GM12878 (cell line): ENCODE measurements at regions not wholly inside any gene's neighbourhood (a gene's known extent, or its start where the extent isn't known, plus 50 kb on each side); places are given as distances from the start of the nearest gene placed in this dataset.
A peak's percentile ranks its signal among the peaks of the same experiment; 100 is the strongest.

Source experiments
- ATAC-seq: fragments of 200-7000 bp; cut with Tn5 transposase; 3 replicates; pipeline ENCODE4 v1.9.1; 2020; ENCODE audit warnings: mild to moderate bottlenecking, moderate library complexity
- BruUV-seq: library from RNA; stranded (reverse); fragments of 400-500 nt; replicated peaks from 2 replicates; lab custom pipeline; 2021; lab: Mats Ljungman, UMichigan
- CTCF ChIA-PET: fragments of 300-600 bp; sonication (Branson Sonifier 250); formaldehyde crosslinking; extraction: SDS; loops from one replicate; lab custom pipeline; 2021; ENCODE audit warnings: inconsistent platforms; lab: Yijun Ruan, JAX
- POLR2A ChIA-PET: fragments of 350-600 bp; formaldehyde crosslinking; extraction: SDS; loops from one replicate; lab custom pipeline; 2021; ENCODE audit warnings: inconsistent platforms; lab: Charles Lee
- RAD21 ChIA-PET: fragments of 300-600 bp; sonication (Branson Sonifier 250); formaldehyde crosslinking; loops from one replicate; lab custom pipeline; 2023; ENCODE audit warnings: antibody characterized with exemption; ENCODE audit not compliant: unreplicated experiment; lab: Charles Lee
- SMC1A ChIA-PET: fragments of 300-600 bp; sonication (Branson Sonifier 250); formaldehyde crosslinking; loops from one replicate; lab custom pipeline; 2023; ENCODE audit not compliant: unreplicated experiment, uncharacterized antibody; lab: Charles Lee
- DNase-seq: peaks from one replicate; pipeline ENCODE4 v3.0.0-alpha.2; 2011; ENCODE audit warnings: low read depth, low spot score
- FAIRE-seq: peaks from 3 replicates; lab custom pipeline; 2011; peaks lifted over from hg19 to GRCh38; lab: Jason Lieb, UNC
- H2AFZ ChIP-seq: 2 replicates; pipeline ENCODE4 v1.6.0; 2011; ENCODE audit warnings: low read depth, low read length, control low read depth; ENCODE audit not compliant: control insufficient read depth
- H3K27ac ChIP-seq: 2 replicates; pipeline ENCODE4 v1.5.1; 2011; ENCODE audit warnings: control low read depth; ENCODE audit not compliant: control insufficient read depth, insufficient read depth
- H3K27me3 ChIP-seq, 2 experiments: replicated peaks in 1 of 2; 2 replicates each; pipeline versions ENCODE4 v1.6.0 to v1.6.1; 2011; ENCODE audit warnings: low read length in 1 of 2; ENCODE audit not compliant: control insufficient read depth in 2 of 2, insufficient read depth in 2 of 2
- H3K36me3 ChIP-seq, 2 experiments: 2 replicates each; pipeline ENCODE4 v1.5.1; 2011; ENCODE audit warnings: low read length in 1 of 2; ENCODE audit not compliant: control insufficient read depth in 2 of 2, insufficient read depth in 2 of 2
- H3K4me1 ChIP-seq: 2 replicates; pipeline ENCODE4 v1.6.1; 2011; ENCODE audit warnings: mild to moderate bottlenecking, low read length, moderate library complexity, mixed read lengths; ENCODE audit not compliant: control insufficient read depth, insufficient read depth
- H3K4me2 ChIP-seq: 2 replicates; pipeline ENCODE4 v1.6.0; 2011; ENCODE audit warnings: control low read depth; ENCODE audit not compliant: control insufficient read depth, insufficient read depth
- H3K4me3 ChIP-seq: fragments of 200-600 bp; sonication (generic); 2 replicates; pipeline ENCODE4 v1.5.1; 2016
- H3K79me2 ChIP-seq: 2 replicates; pipeline ENCODE4 v1.6.0; 2011; ENCODE audit warnings: low read length; ENCODE audit not compliant: control insufficient read depth, insufficient read depth
- H3K9ac ChIP-seq: 2 replicates; pipeline ENCODE4 v1.8.0; 2011; ENCODE audit warnings: low read length, control low read depth, mixed read lengths; ENCODE audit not compliant: control insufficient read depth, insufficient read depth
- H3K9me3 ChIP-seq: replicated peaks from 3 replicates; pipeline ENCODE4 v1.5.1; 2011; ENCODE audit warnings: mild to moderate bottlenecking, low read length; ENCODE audit not compliant: control insufficient read depth, insufficient read depth
- H4K20me1 ChIP-seq: 2 replicates; pipeline ENCODE4 v1.6.0; 2011; ENCODE audit not compliant: control insufficient read depth, insufficient read depth
- BCL11A ChIP-seq: IDR thresholded peaks from 2 replicates; pipeline ENCODE4 v1.6.1; 2011; ENCODE audit warnings: low read depth, low read length
- BCLAF1 ChIP-seq: fragments of 450-650 bp; IDR thresholded peaks from 2 replicates; pipeline ENCODE4 v1.6.1; 2017; ENCODE audit warnings: antibody characterized with exemption, mild to moderate bottlenecking, moderate library complexity
- CTCF ChIP-seq, 3 experiments: IDR thresholded peaks in 2 of 3; conservative IDR thresholded peaks in 1 of 3; 2 replicates each; pipeline ENCODE4 v1.5.1; 2011; ENCODE audit warnings: low read depth in 3 of 3, low read length in 3 of 3, mild to moderate bottlenecking in 3 of 3, control low read depth in 2 of 3, moderate library complexity in 2 of 3, inconsistent platforms in 1 of 3, mixed read lengths in 1 of 3; ENCODE audit not compliant: control insufficient read depth in 2 of 3, insufficient read depth in 1 of 3; ENCODE audit errors: extremely low read depth in 1 of 3
- EZH2 ChIP-seq: IDR thresholded peaks from 2 replicates; pipeline ENCODE4 v1.6.1; 2012; ENCODE audit warnings: low read depth, mild to moderate bottlenecking, control low read depth, inconsistent platforms, low read length, borderline replicate concordance; ENCODE audit not compliant: control insufficient read depth
- MEF2A ChIP-seq: IDR thresholded peaks from 2 replicates; pipeline ENCODE4 v1.6.1; 2011; ENCODE audit warnings: low read depth, mild to moderate bottlenecking, low read length, moderate library complexity; ENCODE audit not compliant: insufficient read depth
- RAD21 ChIP-seq: IDR thresholded peaks from 2 replicates; pipeline ENCODE4 v1.6.1; 2011; ENCODE audit warnings: mild to moderate bottlenecking, low read depth, low read length, moderate library complexity; ENCODE audit not compliant: insufficient read depth
- SMC3 ChIP-seq: IDR thresholded peaks from 2 replicates; pipeline ENCODE4 v1.6.1; 2011; ENCODE audit warnings: low read length, improper control_type of control experiment, borderline replicate concordance
- SPI1 ChIP-seq: IDR thresholded peaks from 2 replicates; pipeline ENCODE4 v1.6.1; 2011; ENCODE audit warnings: low read depth, mild to moderate bottlenecking, low read length, moderate library complexity, borderline replicate concordance; ENCODE audit not compliant: insufficient read depth
- WGBS: methylation state at CpG from one replicate; pipeline ENCODE4 v1.1.6; 2016; ENCODE audit warnings: low lambda C conversion rate; ENCODE audit not compliant: insufficient replicate concordance, insufficient coverage; ENCODE audit errors: missing lambda C conversion rate; 5-methylcytosine and 5-hydroxymethylcytosine counted together
- in situ Hi-C: fragments of 300-500 bp; cut with MboI; formaldehyde crosslinking; loops from 9 replicates; pipeline ENCODE4 v1.14.3; 2018; ENCODE audit warnings: mixed read lengths
- intact Hi-C: fragments of 100-400 bp; cut with micrococcal nuclease; formaldehyde crosslinking; loops from one replicate; pipeline ENCODE4 v1.14.2; 2022; ENCODE audit not compliant: unreplicated experiment
- TF ChIP-seq, protein P1 (sequence below): fragments of 450-650 bp; conservative IDR thresholded peaks from 2 replicates; pipeline ENCODE4 v1.6.1; 2017; ENCODE audit warnings: mild to moderate bottlenecking, moderate library complexity

DNA sequence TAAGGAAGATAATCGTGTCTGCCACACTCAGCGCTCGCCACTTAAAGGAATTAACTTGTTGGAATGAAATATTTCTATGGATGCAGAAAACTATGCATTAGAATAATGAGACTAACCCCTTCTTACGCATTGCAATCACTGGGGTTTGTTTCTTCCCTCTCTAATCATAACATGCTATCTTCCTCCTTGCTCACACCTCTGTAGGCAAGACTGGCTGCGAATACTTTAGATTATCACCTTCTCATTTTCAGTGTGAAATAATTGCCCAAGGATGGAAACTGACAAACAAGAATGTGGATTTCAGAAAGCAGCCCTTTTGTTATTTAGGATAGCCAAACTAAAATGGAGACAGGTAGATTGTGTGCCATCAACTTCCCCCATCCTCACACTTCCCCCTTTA, 349.4 kb downstream of the MID1IP1 start (continued):
- no peak for TF ChIP-seq BCL11A
- TF ChIP-seq EZH2 = no peak

DNA sequence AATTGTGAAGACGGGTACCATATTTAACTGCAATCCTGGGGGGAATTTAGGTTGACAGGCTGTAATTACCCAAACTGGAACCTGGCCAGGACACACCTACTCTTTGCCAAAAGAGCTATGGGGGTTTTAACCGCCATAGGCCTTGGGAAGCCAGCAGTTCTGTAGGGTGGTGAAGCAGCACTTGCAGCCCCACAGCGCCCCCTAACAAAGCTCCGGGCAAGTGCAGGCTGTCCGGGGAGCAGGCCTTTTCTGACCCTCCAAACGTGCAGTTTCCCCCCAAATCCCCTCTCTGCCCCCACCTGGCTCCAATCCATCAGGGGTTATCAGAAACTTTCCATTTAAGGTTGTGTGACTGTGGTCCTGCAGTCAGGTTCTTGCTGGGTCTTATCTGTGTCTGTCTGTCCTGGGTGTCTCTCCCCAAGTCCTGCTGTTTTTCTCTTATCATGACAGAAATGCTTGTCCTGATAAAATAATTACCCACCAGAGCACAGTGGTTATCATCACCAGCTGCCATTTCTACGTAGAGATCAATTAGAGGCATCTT, 350.9 kb downstream of the MID1IP1 start:
- Histone ChIP-seq H3K36me3 (no peaks in the 10 kb centered on the region), H3K4me2 (no peak overlapping the region), H4K20me1 (no peaks in the 10 kb centered on the region), H3K27me3 (no peaks in the 10 kb centered on the region), H3K79me2 (no peaks in the 10 kb centered on the region), H3K9me3 (no peaks in the 10 kb centered on the region), H3K9ac (no peak overlapping the region), H3K4me3 (no peak overlapping the region), H3K4me1 (no peaks in the 10 kb centered on the region), H3K27ac (no peak overlapping the region), H2AFZ (no peak overlapping the region)
- ATAC-seq = peak; percentile 80
- POLR2A ChIA-PET = interaction anchor here (0.5 kb wide), 1 partner anchor 490 kb away, joined by 3 read pairs; no protein-coding TSS in a partner anchor
- RAD21 ChIA-PET = interaction anchor here (0.8 to 5.0 kb wide), 6 partner anchors 19 to 384 kb away, joined by 3 to 30 read pairs (median 7); no protein-coding TSS in a partner anchor
- intact Hi-C loops (loop anchor here (10.0 kb wide), 2 partner anchors 347 to 487 kb away; partner anchors contain the start of gene MID1IP1), in situ Hi-C loops (no loop called here)
- no TSS peak for BruUV-seq
- DNase-seq = no peak
- SMC1A ChIA-PET = interaction anchor here (0.6 to 4.7 kb wide), 14 partner anchors 17 to 525 kb away, joined by 3 to 58 read pairs (median 4); no protein-coding TSS in a partner anchor
- 12% methylated on average over 7 of the region's 7 CpGs for WGBS
- no peak for FAIRE-seq
- TF ChIP-seq SPI1 = no peak
- TF ChIP-seq MEF2A = no peak
- peak; percentile 58 to 74 (median 69) for TF ChIP-seq CTCF (IDR thresholded peaks at IDR 0.05 in 2 of 3, conservative IDR thresholded peaks at IDR 0.05 in 1 of 3; ENCODE audit: control insufficient read depth in 2 of 3, extremely low read depth in 1 of 3, insufficient read depth in 1 of 3, low read depth in 3 of 3, low read length in 3 of 3)
- peak; percentile 60 for TF ChIP-seq RAD21
- TF ChIP-seq BCLAF1 = no peak
- peak; percentile 34; the same call in 1 of the 2 replicates for TF ChIP-seq SMC3
- TF ChIP-seq, protein P1, sequence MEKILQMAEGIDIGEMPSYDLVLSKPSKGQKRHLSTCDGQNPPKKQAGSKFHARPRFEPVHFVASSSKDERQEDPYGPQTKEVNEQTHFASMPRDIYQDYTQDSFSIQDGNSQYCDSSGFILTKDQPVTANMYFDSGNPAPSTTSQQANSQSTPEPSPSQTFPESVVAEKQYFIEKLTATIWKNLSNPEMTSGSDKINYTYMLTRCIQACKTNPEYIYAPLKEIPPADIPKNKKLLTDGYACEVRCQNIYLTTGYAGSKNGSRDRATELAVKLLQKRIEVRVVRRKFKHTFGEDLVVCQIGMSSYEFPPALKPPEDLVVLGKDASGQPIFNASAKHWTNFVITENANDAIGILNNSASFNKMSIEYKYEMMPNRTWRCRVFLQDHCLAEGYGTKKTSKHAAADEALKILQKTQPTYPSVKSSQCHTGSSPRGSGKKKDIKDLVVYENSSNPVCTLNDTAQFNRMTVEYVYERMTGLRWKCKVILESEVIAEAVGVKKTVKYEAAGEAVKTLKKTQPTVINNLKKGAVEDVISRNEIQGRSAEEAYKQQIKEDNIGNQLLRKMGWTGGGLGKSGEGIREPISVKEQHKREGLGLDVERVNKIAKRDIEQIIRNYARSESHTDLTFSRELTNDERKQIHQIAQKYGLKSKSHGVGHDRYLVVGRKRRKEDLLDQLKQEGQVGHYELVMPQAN = no peak
- no peak for TF ChIP-seq BCL11A
- CTCF ChIA-PET = interaction anchor here (0.6 to 6.7 kb wide), 28 partner anchors 9 to 1495 kb away, joined by 3 to 100 read pairs (median 3); partner anchors contain the start of gene CXorf38
